Prostate gland (tissue), 2 donors: ENCODE measurements at regions not wholly inside any gene's neighbourhood (a gene's known extent, or its start where the extent isn't known, plus 50 kb on each side); places are given as distances from the start of the nearest gene placed in this dataset.

Source experiments
- DNase-seq: peaks from one replicate; pipeline ENCODE4 v3.0.0-alpha.2; 2019; ENCODE audit warnings: low spot score
- H3K27ac ChIP-seq, 2 donors: fragments of 200-600 bp; sonication (generic); 2 replicates each; pipeline ENCODE4 v1.5.1; 2017 to 2019
- H3K27me3 ChIP-seq: fragments of 200-600 bp; sonication (generic); replicated peaks from 2 replicates; pipeline ENCODE4 v1.5.1; 2019; ENCODE audit not compliant: insufficient read depth
- H3K36me3 ChIP-seq, 2 donors: fragments of 200-600 bp; sonication (generic); 1 replicate in 1 of 2; 2 replicates in 1 of 2; pipeline versions ENCODE4 v1.5.1 to v1.8.1; 2017 to 2019
- H3K4me1 ChIP-seq: fragments of 200-600 bp; sonication (generic); replicated peaks from 2 replicates; pipeline ENCODE4 v1.5.1; 2019
- H3K4me3 ChIP-seq, 2 donors: fragments of 200-600 bp; sonication (generic); 2 replicates each; pipeline ENCODE4 v1.5.1; 2017 to 2019
- H3K9me3 ChIP-seq: fragments of 200-600 bp; sonication (generic); 2 replicates; pipeline ENCODE4 v1.5.1; 2017
- CTCF ChIP-seq, 4 experiments: fragments of 200-600 bp in 2 of 4; fragments of 450-650 bp in 2 of 4; sonication (generic) in 2 of 4; IDR thresholded peaks; 1 replicate in 3 of 4; 2 replicates in 1 of 4; pipeline ENCODE4 v1.5.1; 2016 to 2019; ENCODE audit warnings: antibody characterized with exemption in 4 of 4, mild to moderate bottlenecking in 2 of 4, moderate library complexity in 2 of 4
- POLR2A ChIP-seq: fragments of 450-650 bp; IDR thresholded peaks from one replicate; pipeline ENCODE4 v1.6.1; 2016; ENCODE audit warnings: antibody characterized with exemption, mild to moderate bottlenecking
- POLR2AphosphoS5 ChIP-seq: sonication (generic); formaldehyde crosslinking; IDR thresholded peaks from one replicate; pipeline ENCODE4 v1.6.1; 2017; ENCODE audit warnings: antibody characterized with exemption
- WGBS: methylation state at CpG from one replicate; pipeline ENCODE4 v1.1.5; 2018; 5-methylcytosine and 5-hydroxymethylcytosine counted together
- intact Hi-C: fragments of 100-400 bp; cut with DNase I; formaldehyde crosslinking; loops from one replicate; pipeline ENCODE4 v1.14.2; 2022

GRCh38 chr3:176310641-176311040 is 886.6 kb downstream of the TBL1XR1 start:
- no peak for DNase-seq
- H3K36me3 ChIP-seq = no peaks in the 10 kb centered on the region
- H3K9me3 ChIP-seq = no peaks in the 10 kb centered on the region
- no peaks in the 10 kb centered on the region for H3K4me1 ChIP-seq
- H3K27me3 ChIP-seq = no peaks in the 10 kb centered on the region
- intact Hi-C loops = no loop called here
- H3K27ac ChIP-seq = no peak overlapping the region
- 92% methylated on average over 4 of the region's 4 CpGs for WGBS
- no peak overlapping the region for H3K4me3 ChIP-seq
- TF ChIP-seq POLR2AphosphoS5 = no peak
- TF ChIP-seq CTCF (IDR thresholded peaks at IDR 0.05) = no peak

GRCh38 chr3:176302271-176302670 is 895.0 kb downstream of the TBL1XR1 start:
- Histone ChIP-seq H3K9me3 (no peaks in the 10 kb centered on the region), H3K36me3 (no peaks in the 10 kb centered on the region), H3K27ac (no peak overlapping the region), H3K27me3 (no peaks in the 10 kb centered on the region), H3K4me3 (no peak overlapping the region), H3K4me1 (no peaks in the 10 kb centered on the region)
- WGBS = 77% methylated on average over 2 of the region's 2 CpGs
- intact Hi-C loops = no loop called here
- TF ChIP-seq POLR2A (no peak), POLR2AphosphoS5 (no peak), CTCF (IDR thresholded peaks at IDR 0.05) (no peak)
- no peak for DNase-seq

- Histone ChIP-seq H3K36me3 (no peaks in the 10 kb centered on the region), H3K4me3 (no peak overlapping the region), H3K27ac (no peak overlapping the region), H3K27me3 (no peaks in the 10 kb centered on the region), H3K4me1 (no peaks in the 10 kb centered on the region), H3K9me3 (no peaks in the 10 kb centered on the region)
- intact Hi-C loops = no loop called here
- TF ChIP-seq POLR2A (no peak), POLR2AphosphoS5 (no peak), CTCF (IDR thresholded peaks at IDR 0.05) (no peak)
- no peak for DNase-seq
- 100% methylated on average over 1 of the region's 1 CpG for WGBS
Measured at GRCh38 chr3:176296066-176296597, 901.1 kb downstream of the TBL1XR1 start.

GRCh38 chr3:176293276-176293675 is 904.0 kb downstream of the TBL1XR1 start:
- Histone ChIP-seq H3K4me1 (no peaks in the 10 kb centered on the region), H3K36me3 (no peaks in the 10 kb centered on the region), H3K4me3 (no peak overlapping the region), H3K27ac (no peak overlapping the region), H3K27me3 (no peaks in the 10 kb centered on the region), H3K9me3 (no peaks in the 10 kb centered on the region)
- WGBS = 58% methylated on average over 2 of the region's 2 CpGs
- DNase-seq = no peak
- intact Hi-C loops = no loop called here
- TF ChIP-seq CTCF (IDR thresholded peaks at IDR 0.05) (no peak), POLR2AphosphoS5 (no peak), POLR2A (no peak)

GRCh38 chr3:176286476-176287085 is 910.7 kb downstream of the TBL1XR1 start:
- TF ChIP-seq CTCF (IDR thresholded peaks at IDR 0.05) (no peak), POLR2AphosphoS5 (no peak), POLR2A (no peak)
- H3K27ac ChIP-seq = no peak overlapping the region
- H3K4me1 ChIP-seq = no peaks in the 10 kb centered on the region
- intact Hi-C loops = no loop called here
- H3K9me3 ChIP-seq = no peaks in the 10 kb centered on the region
- H3K4me3 ChIP-seq = no peak overlapping the region
- DNase-seq = no peak
- 64% methylated on average over 3 of the region's 3 CpGs for WGBS
- no peaks in the 10 kb centered on the region for H3K36me3 ChIP-seq
- no peaks in the 10 kb centered on the region for H3K27me3 ChIP-seq
